ENCODE measurements at regions not wholly inside any gene's neighbourhood (a gene's known extent, or its start where the extent isn't known, plus 50 kb on each side); places are given as distances from the start of the nearest gene placed in this dataset.
"Not testable (repeated sequence)": the region's sequence is repeated elsewhere in the genome, so short reads cannot be mapped to it uniquely, and the experiment has no call there.

DNA sequence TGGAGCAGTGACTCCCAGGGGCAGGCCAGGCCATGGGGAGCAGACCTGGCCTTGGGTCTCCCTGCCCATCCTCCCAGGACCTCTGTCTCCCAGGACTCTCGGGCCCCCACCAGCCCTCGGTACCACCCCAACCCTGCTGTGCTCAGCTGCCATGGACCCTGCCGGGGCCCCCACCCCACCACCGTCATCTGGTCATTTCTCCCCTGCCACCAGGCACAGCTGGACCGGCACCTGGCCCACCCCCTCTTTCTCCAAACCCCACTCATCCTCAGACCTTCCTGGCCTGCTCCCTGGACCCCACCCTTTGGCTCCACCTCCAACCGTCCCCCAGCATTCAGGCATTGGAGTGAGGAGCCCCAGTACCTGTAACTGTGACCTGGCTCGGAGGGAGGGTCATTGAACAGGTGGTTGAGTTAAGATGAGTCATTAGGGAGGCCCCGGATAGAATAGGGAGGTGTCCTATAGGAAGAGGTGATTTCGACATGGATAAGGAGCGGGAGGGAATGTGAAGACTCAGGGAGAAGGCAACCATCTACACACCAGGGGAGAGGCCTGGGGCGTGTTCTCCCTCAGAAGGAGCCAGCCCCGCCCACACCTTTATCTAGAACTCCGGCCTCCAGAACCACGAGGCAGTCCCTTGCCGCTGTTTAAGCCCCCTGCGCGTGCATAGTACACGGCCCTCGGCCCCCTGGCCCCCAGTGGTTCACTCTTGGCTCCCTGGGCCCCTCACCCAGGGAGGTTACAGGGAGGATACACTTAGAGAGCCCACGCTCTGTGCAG lies 1395.9 kb downstream of the BRD1 start:
- DNase-seq = no peak

DNA sequence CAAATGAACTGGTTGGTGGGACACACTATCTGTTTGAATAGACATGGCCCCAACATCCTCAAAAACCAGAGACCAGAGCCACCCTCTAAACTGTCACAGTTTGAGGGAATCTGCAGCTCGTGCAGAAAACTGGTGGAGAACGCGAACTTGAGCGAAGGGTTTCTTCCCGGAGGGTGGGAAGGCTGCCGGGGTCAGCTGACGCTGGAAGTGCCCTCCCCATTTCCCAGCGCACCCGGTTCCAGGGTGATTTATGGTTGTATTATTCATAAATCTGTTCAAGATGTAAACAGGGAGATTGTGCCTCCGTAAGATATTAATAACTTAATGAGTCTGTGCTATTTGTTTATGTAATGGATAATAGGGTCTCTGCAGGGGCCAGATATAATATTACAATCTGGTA lies 1396.7 kb downstream of the BRD1 start:
- DNase-seq = no peak

DNA sequence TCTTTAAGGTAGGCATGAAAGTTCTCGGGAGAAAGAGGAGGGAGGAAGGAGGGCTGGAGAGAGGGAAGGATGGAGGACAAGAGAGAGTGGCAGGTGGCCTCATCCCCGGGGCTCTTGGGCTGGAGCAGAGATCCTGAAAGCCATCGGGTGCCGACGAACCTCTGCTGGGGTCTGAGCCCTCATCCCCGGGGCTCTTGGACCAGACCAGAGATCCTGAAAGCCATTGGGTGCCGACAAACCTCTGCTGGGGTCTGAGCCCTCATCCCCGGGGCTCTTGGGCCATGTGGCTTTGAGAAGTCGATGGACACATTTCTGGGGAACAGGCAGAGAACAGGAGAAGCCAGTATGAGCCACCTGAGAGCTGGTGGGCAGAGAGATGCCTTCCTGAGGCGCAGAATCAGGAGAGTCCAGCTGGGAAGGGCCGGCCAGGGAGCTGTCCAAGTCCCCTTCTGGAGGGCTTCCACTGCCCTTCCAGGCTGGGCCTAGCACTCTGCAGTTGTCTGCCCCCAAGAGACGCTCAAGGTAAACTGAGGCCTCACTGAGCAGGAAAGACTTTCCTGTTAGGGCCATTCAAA lies 1398.1 kb downstream of the BRD1 start:
- DNase-seq = no peak

DNA sequence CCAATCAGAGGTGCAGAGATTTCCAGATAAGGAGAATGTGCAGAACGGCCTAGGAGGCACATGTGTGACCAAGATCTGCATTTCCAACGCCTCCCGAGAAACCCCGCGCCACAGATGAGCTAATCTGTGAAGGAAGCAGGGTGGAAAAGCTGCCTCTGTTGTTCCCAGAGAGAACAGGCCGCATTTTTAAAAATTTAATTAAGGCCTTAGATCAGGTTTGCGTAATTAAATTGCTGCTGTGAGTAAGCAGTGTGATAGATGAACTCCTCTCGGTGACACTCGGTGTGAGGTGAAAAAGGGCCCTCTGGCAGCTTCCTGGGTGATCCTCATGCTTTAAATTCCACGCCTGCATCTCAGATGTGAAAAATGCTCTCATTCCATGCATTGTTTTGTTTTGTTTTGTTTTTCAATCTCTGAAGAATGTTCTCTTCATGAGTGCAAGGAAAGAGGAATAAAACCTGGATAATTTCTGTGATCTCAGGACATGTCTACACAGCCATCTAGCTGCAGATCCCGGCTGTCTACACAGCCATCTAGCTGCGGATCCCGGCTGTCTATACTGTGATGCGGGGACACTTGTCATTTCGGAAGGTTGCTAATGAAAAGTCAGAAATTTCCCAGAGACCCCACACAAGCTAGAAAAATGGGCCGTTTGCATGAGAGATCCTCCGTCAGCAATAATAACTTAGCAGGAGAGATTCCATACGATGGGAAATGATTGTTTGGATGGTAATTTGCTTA lies 1398.9 kb downstream of the BRD1 start:
- no peak for DNase-seq

DNA sequence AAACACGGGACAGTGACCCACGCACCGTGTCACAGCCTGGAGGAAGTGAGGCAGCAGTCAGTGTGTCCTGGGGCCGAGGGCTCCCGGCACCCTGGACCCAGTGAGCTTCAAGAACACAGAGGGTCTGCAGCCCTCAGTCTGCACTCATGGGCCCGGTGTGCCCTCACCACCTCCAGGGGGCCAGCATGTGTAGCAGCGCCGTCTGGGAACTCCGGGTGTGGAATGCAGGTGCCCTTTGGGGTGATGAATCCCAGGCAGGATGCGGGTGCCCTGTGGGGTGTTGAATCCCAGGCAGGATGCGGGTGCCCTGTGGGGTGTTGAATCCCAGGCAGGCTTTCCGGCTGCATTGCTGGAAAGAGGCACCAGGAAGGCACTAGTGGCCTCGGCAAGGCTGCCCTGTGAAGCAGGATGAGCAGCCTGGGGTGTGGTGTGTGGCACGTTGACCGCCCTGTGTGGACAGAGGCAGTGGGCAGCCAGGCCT lies 1399.9 kb downstream of the BRD1 start:
- DNase-seq = no peak

DNA sequence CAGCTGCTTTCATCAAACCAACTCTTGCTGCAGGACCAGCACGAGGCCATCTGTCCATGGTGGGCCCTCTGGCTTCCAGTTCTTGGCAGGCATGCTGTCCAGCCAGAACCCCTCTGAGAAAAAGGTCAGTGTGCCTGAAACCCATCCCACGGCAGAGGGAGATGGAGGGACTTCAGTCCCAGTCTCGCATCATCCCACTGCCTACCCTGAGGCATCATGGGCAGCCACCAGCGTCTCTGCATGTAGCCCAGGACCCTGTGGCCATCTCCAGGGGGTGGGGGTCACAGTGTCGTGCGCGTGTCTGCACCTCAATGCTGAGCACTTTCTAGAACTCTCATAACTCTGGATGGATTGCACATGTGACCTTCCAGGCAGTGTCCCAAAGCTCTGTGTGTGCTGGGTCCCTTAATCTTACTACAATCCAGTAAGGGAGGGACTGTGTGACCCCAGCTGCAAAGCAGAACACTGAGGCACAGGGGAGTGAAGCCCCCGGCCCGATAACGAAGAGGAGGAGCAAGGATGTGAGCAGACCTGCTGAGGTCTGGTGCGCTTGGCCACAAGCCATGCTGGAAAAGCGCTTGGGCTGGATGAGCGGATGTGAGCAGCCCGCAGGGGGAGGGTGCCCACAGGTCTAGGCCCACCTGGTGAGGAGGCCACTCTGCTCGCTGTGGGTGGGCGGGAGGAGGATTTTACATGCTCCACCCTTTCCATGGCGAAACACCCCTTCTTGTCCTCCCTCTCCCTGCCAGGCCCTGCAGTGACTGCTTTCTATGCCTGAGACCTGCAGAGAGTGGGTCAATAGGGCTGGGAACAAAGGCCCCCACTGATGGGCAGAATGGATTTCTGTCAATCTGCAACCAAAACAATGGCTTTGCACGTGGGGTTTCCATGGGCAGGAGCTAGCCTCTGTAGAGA lies 1401.0 kb downstream of the BRD1 start:
- DNase-seq = no peak

DNA sequence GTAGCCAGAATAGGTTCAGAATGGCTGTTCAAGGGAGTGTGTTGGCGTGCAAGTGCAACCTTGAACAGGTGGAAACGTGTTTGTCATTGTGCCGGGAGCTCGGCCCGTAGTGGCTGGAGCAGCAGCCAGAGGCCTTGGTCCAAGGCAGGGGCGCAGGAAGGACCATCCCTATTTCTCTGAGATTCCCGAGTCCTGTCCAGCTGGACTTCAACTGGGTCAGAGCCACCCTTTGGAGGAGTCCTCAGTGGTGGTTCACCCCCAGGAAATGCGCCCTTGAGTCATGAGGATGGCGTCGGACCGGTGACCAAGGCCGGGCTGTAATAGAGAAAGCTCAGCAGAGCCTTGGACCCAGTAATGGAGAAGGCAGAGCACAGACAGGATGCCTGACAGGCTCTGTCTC lies 1402.0 kb downstream of the BRD1 start:
- DNase-seq = no peak

DNA sequence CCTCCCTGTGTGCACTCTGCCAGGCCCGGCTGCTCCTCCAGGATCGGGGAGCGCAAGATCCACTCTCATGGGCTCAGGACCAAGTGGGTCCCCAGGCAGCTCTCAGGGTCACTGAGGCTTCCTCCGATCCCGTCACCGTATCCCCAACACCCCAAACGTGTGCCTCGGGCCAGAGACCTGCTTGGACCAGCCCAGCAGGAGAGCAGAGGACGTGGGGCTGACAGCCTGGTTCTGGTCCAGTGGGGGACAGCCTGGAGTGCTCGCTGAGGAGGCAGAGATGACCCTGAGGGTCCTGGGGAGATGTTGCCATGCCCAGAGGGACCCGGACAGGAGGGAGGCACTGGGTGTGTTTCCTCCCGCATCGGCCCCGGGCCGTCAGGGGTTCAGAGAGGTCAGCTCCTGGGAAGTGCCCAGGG lies 1402.6 kb downstream of the BRD1 start:
- DNase-seq = no peak

DNA sequence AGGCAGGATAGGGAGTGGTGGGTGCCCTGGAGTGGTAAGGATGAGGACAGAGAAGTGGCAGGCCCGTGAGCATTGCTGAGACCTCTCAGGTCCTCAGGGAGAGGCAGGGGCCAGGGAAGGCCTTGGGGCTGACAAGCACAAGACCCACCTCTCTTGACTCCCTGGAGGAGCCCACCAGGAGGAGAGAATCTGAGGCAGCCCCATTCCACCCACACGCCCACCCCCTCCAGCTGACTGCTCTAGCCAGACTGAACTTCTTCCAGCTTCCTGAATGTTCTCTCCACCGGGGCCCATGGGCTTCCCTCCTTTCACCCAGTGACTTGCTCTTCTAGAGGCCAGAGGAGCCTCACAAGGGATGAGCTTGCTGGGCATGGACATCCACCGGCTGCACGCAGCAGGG lies 1403.0 kb downstream of the BRD1 start:
- DNase-seq = no peak

DNA sequence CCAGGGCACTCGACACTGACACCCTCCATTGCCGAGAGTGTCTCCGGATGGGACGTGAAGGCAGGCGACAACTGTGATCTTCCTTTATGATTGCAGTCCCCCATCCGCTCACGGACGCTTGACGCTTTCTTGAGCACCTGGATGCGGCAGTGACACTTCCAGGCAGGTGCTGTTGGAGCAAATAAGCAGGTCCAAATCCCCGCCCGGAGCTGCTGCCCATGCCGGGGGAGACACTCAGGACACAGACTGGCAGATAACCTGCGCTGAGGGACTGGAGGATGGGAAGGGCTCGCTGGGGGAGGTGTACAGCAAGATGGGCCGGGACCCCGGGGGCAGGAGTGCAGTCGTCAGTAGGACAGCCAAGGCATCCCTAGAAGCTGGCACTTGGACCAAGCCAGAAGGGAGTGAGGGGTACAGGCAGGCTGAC lies 1403.5 kb downstream of the BRD1 start:
- DNase-seq = no peak

DNA sequence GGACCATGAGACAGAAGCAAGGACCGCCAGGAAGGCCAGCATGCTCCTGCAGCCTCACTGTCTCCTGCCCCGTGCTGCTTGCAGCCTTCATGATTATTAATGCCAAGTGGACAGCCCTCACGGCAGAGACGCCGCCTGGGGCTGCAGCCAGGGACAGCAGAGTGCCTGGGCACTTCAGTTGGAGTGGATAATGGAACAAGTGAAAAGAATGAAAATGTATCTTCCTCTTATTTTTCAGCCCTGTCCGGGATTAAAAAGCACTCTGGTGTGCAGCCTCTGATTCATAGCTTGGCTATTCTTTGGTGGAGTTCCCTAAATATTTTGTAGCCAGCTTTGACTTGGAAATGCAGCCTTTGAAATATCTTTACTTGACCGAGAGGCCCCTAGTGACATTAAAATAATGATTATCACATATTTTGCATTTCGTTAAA lies 1404.2 kb downstream of the BRD1 start:
- no peak for DNase-seq

DNA sequence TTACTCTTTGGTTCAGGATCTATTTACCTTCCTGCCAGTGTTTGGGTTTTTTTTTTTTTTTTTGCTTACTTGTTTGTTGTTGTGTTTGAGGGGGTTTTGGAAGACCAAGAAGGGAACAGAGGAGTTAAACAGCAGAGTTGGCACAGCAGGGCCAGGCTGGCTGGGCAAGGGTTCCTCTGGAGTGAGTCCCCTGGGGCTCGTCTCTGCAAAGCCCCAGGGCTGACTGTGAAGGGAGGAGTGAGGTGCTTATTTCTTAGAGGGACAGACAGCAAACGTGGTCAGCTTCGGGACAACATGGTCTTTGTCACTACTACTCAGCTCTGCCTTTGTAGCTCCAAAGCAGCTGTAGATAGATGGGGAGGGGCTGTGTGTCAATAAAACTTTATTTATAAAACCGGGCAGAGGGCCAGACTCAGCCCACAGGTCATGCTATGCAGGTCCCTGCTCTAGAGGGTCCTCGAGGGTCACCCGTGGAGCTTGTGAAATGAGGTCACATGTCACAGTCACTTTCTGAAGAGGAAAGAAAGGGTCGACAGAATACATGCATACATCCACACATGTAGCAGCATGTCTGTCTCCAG lies 1404.7 kb downstream of the BRD1 start:
- no peak for DNase-seq

DNA sequence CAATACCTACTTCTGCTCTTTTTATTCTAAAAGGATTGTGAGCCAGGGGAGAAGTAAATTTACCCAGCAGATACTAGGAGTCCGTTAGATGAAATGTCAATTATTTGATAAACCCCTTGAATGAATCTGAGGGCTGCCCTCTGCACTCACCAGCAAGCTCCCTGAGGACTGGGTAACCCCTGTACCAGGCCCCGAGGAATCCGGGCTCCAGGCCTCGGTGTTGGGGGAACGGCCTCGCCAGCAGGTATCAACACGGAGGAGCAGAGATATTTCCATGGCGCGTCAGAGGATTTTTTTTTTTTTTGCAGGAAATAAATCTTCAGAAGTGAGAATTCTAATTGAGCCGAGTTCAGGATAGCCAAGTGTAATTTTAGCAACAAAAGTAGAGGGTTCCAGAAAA lies 1408.8 kb downstream of the BRD1 start:
- DNase-seq = no peak

DNA sequence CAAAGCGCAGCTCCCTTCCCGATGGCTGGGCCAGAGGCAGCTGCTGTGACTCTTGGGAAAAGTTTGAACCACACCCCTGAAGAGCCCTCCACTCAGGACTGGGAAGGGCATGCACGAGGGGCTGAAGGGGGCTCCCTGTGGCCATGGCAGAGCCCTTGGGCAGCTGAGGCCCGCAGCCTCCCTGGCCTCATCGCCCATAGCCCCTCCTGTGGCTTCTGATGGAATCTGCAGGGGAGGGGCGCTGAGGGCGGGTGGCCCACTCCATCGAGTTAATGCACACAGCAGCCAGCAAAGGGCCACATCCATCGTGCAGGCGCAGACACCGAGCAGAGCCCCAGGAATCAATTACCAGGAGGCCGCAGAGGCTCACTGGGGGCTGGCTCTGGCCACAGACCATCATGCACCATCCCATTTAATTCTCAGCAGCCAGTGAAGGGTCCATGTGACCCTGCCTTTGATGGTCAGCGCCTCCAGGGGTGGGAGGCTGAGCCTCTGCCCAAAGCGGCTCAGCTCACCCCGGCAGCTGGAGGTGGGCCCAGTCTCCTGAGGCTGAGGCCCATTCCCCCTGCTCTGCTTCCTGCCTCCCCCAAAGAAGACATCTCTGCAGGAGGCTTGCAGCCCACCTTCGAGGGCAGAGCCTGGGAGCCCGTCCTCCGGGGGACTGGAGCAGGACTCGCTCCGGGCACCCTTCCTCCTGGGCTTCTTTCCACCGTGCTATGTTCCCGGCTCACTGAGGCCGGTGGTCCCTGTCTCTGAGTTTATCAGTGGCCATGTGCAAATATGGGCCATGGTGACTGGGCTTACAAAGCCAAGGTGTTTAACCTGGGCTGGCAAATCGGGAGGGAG lies 1410.2 kb downstream of the BRD1 start:
- DNase-seq = no peak

DNA sequence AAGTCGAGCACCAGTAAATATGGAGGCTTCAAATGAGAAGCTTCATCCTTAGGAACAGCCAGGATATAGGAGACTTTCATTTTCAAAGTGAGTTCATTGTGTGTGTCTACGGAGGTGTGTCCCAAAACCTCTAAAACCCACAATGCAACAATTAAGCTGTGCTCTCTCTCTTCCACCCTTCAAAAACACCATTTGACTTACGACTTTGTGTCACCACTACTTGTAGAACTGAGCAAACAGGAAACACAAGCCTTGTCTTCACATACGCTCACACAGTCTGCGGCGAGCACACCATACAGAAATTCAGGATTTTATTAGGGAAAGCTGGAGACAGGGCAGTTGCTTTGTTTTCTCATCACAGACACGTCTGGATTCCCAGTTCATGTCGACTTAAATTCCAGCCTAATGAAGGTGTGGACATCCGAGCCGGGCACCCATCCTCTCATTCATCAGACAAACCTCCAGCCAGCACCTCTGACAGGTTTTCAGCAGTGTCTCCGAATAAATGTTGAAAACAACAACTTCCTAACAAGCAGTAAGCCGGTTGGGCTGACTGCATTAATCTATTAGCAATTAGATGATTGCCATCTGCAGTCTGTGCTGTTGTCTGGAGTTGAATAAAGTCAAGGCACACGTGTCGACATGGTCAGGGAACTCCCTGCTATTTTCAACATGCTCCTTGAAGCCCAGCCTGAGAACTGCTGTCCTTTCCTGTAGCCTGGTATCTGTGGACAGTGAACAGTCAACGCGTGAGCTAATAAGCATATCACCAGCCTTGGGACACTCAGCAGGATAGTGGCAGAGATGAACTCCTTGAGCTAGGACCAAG lies 1411.1 kb downstream of the BRD1 start:
- no peak for DNase-seq

DNA sequence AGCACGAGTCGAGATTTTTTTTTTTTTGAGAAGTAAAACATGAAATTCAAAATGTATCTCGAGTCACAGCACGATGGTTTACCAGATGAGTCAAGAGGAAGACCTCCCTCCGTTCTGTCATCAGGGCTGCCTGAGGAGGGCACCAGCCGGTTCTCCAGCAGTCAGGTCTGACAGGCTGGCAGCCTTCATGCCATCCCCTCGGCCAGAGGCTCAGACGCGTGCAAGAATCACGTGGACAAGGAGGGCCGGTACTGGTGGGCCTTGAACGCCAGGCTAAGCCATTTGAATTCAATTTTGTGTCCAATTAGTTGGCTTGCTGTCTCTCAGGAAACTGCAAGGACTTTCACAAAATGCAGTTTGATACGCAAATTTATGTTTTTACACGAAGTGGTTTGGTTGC lies 1412.2 kb downstream of the BRD1 start:
- no peak for DNase-seq

DNA sequence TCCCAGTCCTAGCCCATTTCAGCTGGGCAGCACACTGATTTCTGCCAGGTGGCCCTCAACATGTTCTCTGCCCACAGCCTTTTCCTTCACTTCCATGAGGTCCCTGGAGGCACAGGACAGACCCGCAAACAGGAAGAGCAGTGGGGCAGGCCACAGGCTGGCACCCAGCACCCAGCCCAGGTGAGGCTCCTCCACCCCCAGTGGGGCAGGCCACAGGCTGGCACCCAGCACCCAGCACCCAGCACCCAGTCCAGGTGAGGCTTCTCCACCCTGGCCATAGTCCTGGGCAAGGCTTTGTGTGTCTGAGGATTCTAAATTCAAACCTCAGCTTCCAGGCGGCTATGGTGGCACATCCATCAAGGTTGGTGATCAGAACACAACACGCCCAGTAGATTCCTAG lies 1413.0 kb downstream of the BRD1 start:
- DNase-seq = no peak

DNA sequence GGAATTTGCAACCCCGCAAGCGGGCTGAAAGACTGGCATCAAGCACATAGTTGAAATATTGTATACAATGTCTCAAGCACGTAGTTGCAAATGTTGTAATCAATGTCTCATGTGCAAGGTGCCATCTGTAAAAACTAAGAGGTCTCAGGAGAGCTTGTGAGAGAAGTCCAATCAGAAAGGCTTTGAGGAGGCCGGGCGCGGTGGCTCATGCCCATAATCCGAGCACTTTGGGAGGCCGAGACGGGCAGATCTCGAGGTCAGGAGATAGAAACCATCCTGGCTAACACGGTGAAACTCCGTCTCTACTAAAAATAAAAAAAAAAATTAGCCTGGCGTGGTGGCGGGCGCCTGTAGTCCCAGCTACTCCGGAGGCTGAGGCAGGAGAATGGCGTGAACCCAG lies 1414.7 kb downstream of the BRD1 start:
- DNase-seq = not testable (repeated sequence)

DNA sequence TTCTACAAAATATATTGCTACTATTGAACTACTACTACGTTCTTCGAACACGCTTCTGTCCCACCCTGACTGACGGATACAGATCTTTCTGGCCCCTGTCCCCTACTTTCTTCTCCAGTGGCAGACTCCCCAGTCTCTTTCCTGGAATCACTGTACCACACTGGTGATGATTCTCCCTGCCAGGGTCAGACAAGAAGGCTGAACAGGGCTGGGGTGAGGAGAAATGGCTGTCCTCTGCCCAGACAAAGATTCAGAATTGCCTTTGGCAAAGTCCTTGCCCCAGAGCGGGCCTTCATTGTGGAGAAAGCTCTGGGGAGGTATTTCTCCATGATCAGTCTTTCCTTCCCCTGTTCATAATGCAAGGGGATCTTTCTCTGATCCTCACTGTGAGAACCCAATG lies 1417.1 kb downstream of the BRD1 start:
- DNase-seq = no peak

DNA sequence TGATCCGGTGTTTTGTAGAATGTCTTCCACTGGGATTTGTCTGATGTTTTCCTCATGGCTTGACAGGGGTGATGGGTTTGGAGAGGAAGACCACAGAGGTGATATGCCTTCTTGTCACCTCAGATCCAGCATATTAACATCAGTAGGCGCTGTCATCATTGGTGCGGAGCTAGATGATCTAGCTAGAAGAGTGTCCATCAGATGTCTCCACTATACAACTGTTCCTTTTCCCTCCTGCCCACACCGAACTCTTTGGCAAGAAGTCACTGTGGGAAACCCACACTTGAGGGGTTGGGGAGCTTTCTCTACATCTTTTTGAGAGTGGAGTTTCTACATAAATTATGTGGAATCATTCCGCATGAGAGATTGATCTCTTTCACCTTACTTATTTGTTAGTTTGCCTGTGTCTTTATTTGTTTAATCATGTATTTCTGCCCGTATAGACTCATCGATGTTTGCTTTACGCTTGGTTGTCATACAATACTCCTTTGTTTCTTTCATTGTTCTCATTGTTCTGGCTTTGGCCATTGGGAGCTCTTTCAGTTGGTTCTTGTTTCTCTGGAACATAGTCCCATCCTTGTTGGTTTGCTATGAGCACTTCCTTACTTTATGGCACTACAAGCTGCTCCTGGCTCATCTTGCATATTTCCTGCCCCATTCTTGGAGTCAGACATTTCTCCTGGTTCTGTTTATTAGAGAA lies 1420.3 kb downstream of the BRD1 start:
- DNase-seq = no peak
